ENCODE measurements at regions not wholly inside any gene's neighbourhood (a gene's known extent, or its start where the extent isn't known, plus 50 kb on each side); places are given as distances from the start of the nearest gene placed in this dataset.

DNA sequence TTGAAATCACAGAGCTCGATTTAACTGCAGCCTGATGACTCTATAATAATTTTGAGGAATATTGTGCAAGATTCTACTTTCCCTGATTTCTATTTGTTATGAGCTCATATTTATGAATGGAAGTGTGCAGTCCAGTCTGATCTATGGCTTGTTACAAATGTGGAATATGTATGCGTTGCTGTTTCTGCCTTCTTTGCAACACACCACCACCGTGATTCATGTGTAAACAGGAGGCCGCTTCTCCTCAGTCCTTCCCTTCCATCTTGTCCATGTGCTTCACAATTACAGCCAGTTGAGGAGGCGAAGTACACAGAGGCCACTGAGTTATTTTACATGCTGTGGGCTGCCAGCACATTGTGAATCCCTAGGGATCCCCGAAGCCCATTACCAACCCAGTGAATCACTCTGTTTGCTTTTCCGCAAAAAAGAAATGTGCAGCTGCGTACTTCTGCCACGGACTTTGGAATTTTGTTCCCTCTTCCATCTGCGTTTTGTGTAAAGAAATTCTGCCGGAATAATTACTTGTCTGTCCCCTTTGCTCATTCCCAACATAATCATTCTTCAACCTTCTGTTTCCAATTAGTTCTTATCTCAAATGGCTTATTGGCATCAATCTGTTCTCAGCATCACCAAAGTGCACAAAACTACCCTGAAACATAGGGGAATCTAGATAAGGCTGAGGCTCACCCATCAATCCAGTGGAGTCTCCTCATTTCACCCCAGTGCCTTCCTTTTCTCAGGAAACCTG is 551.6 kb upstream of the CITED2 start:
- no peak for DNase-seq (ENCODE audit: low read depth in 2 of 2)

- DNase-seq (ENCODE audit: low read depth in 2 of 2) = no peak
These were observed 549.6 kb upstream of the CITED2 start for GRCh38 chr6:139923964-139924475.

DNA sequence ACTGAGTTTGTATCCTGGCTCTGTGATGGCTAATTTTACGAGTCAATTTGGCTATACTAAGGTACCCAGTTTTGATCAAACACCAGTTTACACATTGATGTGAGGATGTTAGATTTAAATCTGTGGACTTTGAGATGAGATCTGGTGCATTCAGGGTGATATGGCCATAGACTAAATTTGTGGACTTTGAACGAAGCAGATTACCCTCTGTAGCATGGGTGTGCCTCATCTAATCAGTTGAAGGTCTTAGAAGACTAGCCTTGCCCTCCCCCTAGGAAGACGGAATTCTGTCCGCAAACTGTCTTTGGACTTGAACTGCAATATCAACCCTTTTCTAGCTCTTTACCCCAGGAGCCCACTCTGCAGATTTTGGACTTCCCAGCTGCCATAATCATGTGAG is 547.8 kb upstream of the CITED2 start:
- DNase-seq (ENCODE audit: low read depth in 2 of 2) = no peak

DNA sequence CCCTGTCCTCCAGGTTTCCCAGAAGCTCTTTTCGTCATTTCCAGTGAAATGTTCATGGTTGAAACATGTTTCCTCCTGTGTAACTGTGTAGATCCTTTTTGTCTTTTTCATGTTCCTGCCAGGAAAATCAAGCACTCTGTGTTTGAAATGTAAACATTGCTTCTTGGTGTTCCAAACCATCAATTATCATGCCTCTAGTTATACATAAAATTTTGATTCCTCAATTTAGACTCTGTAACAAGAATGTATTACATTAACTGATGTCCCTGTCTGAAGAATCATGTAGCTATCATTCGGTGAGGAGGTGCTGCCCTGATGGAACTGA is 546.3 kb upstream of the CITED2 start:
- no peak for DNase-seq (ENCODE audit: low read depth in 2 of 2)

DNA sequence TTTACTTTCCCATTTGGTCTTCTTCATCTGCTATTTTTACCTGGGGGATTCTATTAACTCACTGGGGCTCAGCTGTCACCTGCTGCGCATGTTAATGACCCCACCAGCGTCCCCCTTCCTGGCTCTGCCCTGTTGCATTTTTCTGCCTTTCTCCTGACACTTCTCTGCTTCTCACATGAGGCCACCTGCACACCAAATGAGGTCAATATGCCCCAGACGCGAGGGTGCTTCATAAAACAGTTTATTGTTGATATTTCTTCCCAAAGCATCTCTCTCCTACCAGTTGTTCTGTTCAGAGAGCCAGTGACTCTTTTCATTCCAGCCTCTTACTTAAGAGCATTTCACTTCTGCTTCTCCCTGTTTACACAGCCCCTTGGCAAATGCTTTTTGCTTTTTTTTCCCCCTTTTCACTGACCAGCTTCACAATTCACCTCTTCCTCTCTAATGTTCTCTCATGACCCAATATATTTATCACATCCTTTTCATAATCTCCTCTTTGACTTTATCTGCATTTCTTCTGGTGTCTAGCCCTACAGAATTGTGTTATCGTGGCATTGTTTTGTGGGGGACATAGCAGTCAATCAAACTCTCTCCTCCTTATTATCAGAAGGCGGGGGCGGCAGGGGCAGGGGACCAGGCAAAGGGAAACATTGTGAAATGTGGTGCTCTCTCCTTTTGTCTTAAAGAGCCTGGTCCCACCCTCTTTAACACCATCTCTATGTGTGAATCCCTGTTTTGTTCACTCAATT is 545.8 kb upstream of the CITED2 start:
- no peak for DNase-seq (ENCODE audit: low read depth in 2 of 2)

DNA sequence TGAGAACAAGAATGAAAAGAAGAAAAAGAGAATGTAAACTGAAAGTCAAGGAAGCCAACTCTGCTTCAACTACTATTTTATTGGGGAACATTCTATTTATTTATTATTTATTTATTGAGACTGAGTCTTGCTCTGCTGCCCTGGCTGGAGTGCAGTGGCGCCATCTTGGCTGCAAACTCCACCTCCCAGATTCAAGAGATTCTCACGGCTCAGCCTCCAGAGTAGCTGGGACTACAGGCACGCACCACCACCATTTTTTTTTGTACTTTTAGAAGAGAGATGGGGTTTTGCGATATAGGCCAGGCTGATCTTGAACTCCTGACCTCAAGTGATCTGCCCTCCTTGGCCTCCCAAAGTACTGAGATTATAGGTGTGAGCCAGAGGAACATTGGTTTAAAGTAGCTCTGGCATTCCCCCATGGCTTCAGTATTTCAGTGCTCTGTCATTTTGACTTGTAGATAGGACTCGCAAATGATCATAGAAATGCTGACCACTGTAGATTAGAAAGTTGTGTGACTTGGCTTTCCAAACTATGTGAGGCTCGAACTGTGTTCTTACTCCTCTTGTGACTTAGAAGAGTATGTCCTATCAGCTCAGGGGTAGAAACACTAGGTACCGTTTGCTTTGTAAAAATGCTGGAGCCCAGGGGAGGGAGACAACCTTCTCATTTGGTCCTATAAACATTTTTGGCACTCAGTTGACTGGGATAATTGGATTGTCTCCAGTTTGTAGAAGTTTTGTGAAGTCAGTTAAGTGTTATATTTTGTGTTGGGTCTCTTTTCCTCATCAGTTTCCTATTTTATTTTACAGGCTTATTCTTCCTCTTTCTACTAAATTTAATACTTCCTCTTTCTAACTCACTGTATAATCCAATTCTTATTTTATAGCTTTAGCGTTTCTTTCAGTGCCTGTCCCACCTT is 544.9 kb upstream of the CITED2 start:
- no peak for DNase-seq (ENCODE audit: low read depth in 2 of 2)

GRCh38 chr6:139917951-139918630 is 543.6 kb upstream of the CITED2 start:
- DNase-seq (ENCODE audit: low read depth in 2 of 2) = no peak

GRCh38 chr6:139914910-139915309 is 540.5 kb upstream of the CITED2 start:
- DNase-seq (ENCODE audit: low read depth in 2 of 2) = no peak

DNA sequence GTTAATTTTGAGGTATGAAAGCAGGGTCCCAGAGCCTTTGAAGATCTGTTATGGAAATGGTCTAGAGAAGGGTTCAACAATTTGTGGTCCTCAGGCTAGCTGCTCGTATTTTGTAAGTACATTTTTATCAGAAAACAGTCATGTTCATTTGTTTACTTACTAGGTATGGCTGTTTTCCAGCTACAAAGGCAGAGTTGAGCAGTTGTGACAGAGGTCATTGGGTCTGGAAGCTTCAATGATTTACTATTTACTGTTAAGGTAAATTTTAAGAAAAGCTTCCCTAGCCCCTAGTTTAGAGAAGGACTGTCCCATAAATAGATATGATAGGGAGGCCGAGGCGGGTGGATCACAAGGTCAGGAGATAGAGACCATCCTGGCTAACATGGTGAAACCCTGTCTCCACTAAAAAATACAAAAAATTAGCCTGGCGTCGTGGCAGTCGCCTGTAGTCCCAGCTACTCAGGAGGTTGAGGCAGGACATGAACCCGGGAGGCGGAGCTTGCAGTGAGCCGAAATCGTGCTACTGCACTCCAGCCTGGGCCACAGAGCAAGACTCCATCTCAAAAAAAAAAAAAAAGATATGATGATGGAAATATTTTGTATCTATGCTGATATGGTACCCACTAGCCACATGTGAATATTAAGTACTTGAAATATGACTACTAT is 538.4 kb upstream of the CITED2 start:
- DNase-seq (ENCODE audit: low read depth in 2 of 2) = no peak

DNA sequence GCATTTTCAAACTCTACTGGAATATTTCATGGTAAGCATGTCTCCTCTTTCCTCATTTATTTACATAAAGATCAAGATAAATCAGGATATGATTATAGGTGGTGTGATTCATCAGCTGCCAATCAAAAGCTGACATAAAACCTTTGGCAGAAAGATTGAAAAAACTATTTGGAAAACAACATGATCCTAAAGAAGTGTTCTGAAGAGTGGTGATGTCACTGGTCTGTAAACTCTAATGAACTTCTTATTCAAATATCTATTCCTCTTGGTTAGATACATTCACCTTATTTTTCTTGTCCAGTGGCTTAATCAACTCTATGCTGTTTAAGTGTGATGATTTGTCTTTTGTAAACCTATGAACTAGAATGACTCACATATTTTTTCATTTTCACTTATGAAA is 535.5 kb upstream of the CITED2 start:
- DNase-seq (ENCODE audit: low read depth in 2 of 2) = no peak

GRCh38 chr6:139905404-139906052 is 531.1 kb upstream of the CITED2 start:
- no peak for DNase-seq (ENCODE audit: low read depth in 2 of 2)

GRCh38 chr6:139904568-139904967 is 530.1 kb upstream of the CITED2 start:
- DNase-seq (ENCODE audit: low read depth in 2 of 2) = no peak

GRCh38 chr6:139904158-139904533 is 529.7 kb upstream of the CITED2 start:
- DNase-seq (ENCODE audit: low read depth in 2 of 2) = no peak

GRCh38 chr6:139903411-139904157 is 529.1 kb upstream of the CITED2 start:
- DNase-seq (ENCODE audit: low read depth in 2 of 2) = no peak

DNA sequence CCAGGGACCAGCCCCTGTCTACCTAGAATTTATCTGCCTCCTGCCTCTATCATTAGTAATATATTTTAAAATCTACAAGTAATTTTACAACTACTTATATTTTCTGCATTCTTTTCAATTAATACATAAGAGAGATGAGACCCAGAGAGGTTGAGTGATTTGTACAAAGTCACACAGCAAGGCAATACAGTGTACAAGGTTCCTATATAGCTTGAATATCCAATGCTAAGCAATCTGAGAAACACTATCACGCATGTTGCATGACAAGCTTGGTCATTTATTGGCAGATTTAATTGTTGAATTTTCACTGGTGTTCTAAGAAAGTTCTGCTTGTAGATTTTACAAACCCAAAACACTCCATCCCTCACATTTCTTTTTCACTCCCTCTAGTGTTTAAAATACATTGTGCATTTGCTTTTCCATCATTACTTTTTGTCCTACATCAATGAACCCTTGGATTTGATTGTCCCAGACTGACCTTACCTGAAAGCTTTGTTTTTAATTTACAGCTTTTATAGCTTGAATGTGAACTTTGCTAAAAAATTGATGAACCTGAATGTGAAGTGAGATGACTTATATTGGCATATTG is 520.9 kb upstream of the CITED2 start:
- no peak for DNase-seq (ENCODE audit: low read depth in 2 of 2)

- no peak for DNase-seq (ENCODE audit: low read depth in 2 of 2)
These were observed 519.8 kb upstream of the CITED2 start for GRCh38 chr6:139894271-139894670.

DNA sequence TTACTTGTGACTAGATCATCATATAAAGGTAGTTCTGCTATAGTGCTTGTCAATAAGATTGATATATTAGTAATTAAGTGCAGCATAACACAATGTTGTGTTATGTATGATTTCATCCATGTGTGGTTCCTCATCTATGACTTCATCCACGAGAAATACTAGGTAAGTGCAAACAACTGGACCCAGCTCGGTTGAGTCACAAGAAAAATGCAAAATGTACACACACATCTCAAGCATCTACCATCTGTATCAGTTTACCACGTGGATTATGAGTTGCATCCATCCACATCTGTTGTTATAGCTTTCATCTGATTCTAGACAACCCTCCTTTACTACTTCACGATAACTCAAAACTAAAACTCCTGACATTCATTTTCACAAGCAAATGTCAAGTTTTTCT is 517.0 kb upstream of the CITED2 start:
- no peak for DNase-seq (ENCODE audit: low read depth in 2 of 2)

DNA sequence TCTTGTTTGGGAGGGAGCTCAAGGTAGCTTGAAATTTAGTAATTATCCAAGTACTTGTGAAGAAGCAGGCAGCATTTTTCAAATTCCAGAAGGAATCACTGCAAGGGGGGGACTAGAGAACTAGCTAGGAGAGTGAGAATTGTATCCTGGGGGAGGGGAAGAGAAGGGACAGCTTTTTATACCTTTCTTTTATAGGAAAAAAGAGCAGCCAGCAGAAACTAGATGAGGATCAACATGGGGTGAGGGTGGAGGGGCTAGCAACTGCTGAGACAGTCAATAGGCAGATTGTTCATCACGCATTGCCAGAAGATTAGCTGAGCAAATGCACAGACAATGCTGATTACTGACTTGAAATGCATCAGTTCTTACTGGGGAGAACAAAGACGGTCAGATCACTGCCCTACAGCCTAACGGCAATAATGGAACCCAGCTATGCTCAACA is 514.3 kb upstream of the CITED2 start:
- DNase-seq (ENCODE audit: low read depth in 2 of 2) = no peak

- DNase-seq (ENCODE audit: low read depth in 2 of 2) = no peak
These were observed 512.8 kb upstream of the CITED2 start for GRCh38 chr6:139887275-139887674.
